ENCODE measurements at regions not wholly inside any gene's neighbourhood (a gene's known extent, or its start where the extent isn't known, plus 50 kb on each side); places are given as distances from the start of the nearest gene placed in this dataset.

DNA sequence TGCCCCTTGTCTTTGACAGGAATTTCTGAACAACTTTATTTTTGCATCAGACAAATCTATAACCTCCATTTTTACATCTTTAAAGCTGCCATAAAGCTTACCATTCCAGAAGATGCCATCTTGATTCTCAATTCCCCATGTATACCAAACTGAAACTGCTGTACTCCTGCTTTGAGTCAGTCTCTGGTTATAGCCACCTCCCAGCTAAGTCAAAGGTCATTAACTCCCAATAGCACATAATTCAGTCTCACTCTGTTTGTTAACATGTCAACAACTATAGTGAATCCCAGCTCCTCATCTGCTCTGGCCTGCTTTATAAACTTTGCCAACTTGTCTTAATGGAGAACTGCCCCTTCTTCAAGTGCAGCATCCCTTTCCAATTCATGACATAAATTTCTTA is 343.6 kb downstream of the FRK start:
- dilution Hi-C loops (cut with MboI; ENCODE audit: extremely low pct_ligation_motif_present, low sequenced_read_pairs): no loop called here
- Histone ChIP-seq H3K9me1 (replicated peaks; ENCODE audit: control insufficient read depth, extremely low read depth, insufficient read depth, low read length) (no peaks in the 10 kb centered on the region), H3K79me2 (ENCODE audit: control insufficient read depth, insufficient read depth, low read length) (no peaks in the 10 kb centered on the region), H3K9ac (replicated peaks; ENCODE audit: extremely low read depth, insufficient read depth, low read length) (no peak overlapping the region), H3K27me3 (ENCODE audit: control insufficient read depth in 2 of 2, insufficient read depth in 2 of 2, low read length in 2 of 2) (no peaks in the 10 kb centered on the region), H3K27ac (ENCODE audit: insufficient read depth, low read depth, low read length) (no peak overlapping the region), H4K20me1 (replicated peaks; ENCODE audit: control insufficient read depth, extremely low read depth, insufficient read depth, low read length) (no peaks in the 10 kb centered on the region), H3K4me3 (replicated peaks in 1 of 3; ENCODE audit: insufficient read depth in 1 of 3, low read depth in 1 of 3, low read length in 3 of 3) (no peak overlapping the region), H2AFZ (ENCODE audit: low read depth, low read length) (no peak overlapping the region), H3K36me3 (ENCODE audit: control insufficient read depth in 2 of 2, extremely low read depth in 1 of 2, insufficient read depth in 2 of 2, low read length in 2 of 2) (no peaks in the 10 kb centered on the region), H3K9me3 (replicated peaks; ENCODE audit: control insufficient read depth, insufficient read depth, low read length) (no peaks in the 10 kb centered on the region), H3K4me1 (ENCODE audit: control insufficient read depth, extremely low read depth, insufficient read depth, low read length) (no peaks in the 10 kb centered on the region), H3K4me2 (ENCODE audit: insufficient read depth, low read length) (no peak overlapping the region)
- no peak for FAIRE-seq
- TF ChIP-seq POLR2A (IDR thresholded peaks at IDR 0.05; ENCODE audit: low read depth, low read length) (no peak), FOS (IDR thresholded peaks at IDR 0.05; ENCODE audit: borderline replicate concordance, insufficient read depth, low read length) (no peak), MYC (IDR thresholded peaks at IDR 0.05; ENCODE audit: low read depth, low read length) (no peak), POLR2AphosphoS5 (IDR thresholded peaks at IDR 0.05; ENCODE audit: insufficient read depth, low read depth, low read length) (no peak), JUN (IDR thresholded peaks at IDR 0.05; ENCODE audit: borderline replicate concordance, insufficient read depth, insufficient read length, low read depth) (no peak), GATA2 (IDR thresholded peaks at IDR 0.05; ENCODE audit: insufficient read depth, insufficient read length, low read depth, low read length) (no peak), EZH2 (IDR thresholded peaks at IDR 0.05; ENCODE audit: borderline replicate concordance, low read depth, low read length, severe bottlenecking) (no peak)
- TF ChIP-seq, protein P1, sequence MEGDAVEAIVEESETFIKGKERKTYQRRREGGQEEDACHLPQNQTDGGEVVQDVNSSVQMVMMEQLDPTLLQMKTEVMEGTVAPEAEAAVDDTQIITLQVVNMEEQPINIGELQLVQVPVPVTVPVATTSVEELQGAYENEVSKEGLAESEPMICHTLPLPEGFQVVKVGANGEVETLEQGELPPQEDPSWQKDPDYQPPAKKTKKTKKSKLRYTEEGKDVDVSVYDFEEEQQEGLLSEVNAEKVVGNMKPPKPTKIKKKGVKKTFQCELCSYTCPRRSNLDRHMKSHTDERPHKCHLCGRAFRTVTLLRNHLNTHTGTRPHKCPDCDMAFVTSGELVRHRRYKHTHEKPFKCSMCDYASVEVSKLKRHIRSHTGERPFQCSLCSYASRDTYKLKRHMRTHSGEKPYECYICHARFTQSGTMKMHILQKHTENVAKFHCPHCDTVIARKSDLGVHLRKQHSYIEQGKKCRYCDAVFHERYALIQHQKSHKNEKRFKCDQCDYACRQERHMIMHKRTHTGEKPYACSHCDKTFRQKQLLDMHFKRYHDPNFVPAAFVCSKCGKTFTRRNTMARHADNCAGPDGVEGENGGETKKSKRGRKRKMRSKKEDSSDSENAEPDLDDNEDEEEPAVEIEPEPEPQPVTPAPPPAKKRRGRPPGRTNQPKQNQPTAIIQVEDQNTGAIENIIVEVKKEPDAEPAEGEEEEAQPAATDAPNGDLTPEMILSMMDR (IDR thresholded peaks at IDR 0.05; ENCODE audit: extremely low read depth in 1 of 2, insufficient read depth in 1 of 2, low read depth in 1 of 2, low read length in 2 of 2): no peak
- TF ChIP-seq, protein P2, sequence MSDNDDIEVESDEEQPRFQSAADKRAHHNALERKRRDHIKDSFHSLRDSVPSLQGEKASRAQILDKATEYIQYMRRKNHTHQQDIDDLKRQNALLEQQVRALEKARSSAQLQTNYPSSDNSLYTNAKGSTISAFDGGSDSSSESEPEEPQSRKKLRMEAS (IDR thresholded peaks at IDR 0.05; ENCODE audit: insufficient read depth, insufficient read length): no peak
- DNase-seq (ENCODE audit: low read depth, low spot score): no peak
- intact Hi-C loops (cut with micrococcal nuclease): no loop called here
- ChIA-PET POLR2A (no interaction called here), CTCF (no interaction called here)
- no TSS peak for BruUV-seq (replicated peaks)
